NCI-H460 (cell line): ENCODE measurements at regions not wholly inside any gene's neighbourhood (a gene's known extent, or its start where the extent isn't known, plus 50 kb on each side); places are given as distances from the start of the nearest gene placed in this dataset.
"Not testable (repeated sequence)": the region's sequence is repeated elsewhere in the genome, so short reads cannot be mapped to it uniquely, and the experiment has no call there.

Experiments used
- DNase-seq: peaks from one replicate; pipeline ENCODE4 v3.0.0-alpha.2; 2016; ENCODE audit warnings: low read depth; ENCODE audit errors: extremely low read depth

DNA sequence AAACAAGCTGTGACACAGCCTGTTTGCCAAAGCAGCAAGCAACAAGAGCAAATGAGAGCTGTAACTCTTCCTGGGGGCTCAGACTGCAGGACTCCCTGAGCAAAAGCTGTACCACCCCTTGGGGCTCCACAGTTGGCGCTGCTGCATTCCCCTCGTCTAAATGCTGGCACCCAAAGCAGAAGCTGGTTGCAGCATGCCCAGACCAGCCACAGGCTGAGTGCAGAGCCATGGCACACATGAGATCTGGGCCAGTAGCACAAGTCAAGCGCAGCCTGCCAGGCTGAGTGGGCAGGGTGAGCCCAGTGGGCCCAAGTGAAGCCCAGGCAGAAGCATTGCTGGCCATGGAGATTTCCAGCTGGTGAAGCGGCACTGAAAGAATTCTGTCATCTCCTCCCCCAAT is 157.3 kb upstream of the GRAMD2B start:
- DNase-seq: no peak

- no peak for DNase-seq
Measured at GRCh38 chr5:126267438-126267837, 155.8 kb upstream of the GRAMD2B start.

DNA sequence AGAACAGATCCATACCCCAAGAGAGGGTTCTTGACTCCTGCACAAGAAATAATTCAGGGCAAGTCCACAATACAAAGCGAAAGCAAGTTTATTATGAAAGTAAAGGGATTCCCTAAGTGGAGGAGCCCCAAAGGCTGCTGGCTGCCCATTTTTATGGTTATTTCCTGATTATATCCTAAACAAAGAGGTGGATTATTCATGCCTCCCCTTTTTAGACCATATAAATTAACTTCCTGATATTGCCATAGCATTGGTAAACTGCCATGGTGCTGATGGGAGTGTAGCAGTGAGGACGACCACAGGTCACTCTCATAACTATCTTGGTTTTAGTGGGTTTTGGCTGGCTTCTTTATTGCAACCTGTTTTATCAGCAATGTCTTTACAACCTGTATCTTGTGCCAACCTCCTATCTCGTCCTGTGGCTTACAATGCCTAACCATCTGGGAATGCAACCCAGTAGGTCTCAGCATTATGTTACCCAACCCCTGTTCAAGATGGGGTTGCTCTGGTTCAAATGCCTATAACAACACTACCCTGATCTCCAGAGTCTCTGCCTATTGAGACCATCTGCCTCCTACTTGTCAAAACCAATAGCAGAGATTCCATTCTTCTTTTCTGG is 154.4 kb upstream of the GRAMD2B start:
- DNase-seq: no peak

DNA sequence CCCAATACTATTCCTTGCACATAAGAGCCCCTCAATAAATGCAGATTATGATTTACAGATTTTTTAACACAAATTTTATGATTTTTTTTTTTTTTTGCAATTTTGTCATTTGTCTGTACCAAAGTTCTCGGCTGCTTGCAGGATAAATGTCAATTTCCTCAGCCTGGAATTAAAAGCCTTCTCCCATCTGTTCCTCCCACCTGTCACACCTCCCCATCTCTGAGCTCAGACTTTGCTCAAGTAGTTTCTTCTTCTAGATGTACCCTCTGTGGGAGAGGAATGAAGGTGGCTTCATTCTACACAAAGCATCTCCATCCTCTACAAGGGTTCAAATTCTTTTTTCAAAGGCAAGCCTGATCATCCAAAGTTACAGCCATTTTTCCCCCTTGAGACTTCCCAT is 153.7 kb upstream of the GRAMD2B start:
- no peak for DNase-seq

GRCh38 chr5:126271141-126271540 is 152.1 kb upstream of the GRAMD2B start:
- no peak for DNase-seq

- no peak for DNase-seq
Measured at GRCh38 chr5:126274076-126274762, 149.0 kb upstream of the GRAMD2B start.

DNA sequence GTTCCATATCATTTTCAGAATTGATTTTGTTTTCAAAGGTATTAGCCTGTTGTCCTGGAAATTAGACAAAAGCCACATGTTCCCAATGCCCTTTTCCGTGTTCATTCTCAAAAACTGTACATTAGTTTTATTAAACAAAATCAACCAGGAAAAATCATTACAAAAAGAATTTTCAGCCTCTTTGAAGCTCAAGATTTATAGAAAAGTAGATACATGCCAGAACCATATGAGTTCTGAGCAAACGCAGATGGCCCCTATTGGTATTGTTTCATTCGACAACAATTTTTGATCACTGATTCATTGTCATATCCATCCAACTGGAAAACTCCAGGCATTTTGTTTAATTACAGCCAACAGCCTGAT is 148.5 kb upstream of the GRAMD2B start:
- DNase-seq: no peak

- DNase-seq: no peak
Measured at GRCh38 chr5:126277762-126278161, 145.4 kb upstream of the GRAMD2B start.

DNA sequence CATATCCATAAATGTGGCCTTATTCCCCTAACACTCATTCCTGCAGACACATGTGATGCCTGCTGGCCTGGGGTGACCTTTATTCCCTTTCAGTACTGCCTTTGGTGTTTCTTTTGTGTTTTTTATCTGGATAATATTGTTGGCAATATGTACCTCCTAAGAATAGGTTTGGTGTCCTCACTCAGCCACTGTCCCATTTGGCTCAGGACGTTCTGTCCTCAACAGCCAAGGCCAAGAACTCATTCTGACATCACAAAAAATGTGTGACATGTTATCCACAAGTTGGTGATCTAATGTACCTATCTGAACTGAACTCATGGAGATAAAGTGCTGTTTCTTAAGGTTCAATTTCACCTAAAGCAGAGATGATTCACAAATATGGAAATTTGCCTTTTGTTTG is 142.9 kb upstream of the GRAMD2B start:
- DNase-seq: no peak

GRCh38 chr5:126280846-126281245 is 142.4 kb upstream of the GRAMD2B start:
- no peak for DNase-seq

GRCh38 chr5:126284977-126285696 is 138.1 kb upstream of the GRAMD2B start:
- DNase-seq: no peak

DNA sequence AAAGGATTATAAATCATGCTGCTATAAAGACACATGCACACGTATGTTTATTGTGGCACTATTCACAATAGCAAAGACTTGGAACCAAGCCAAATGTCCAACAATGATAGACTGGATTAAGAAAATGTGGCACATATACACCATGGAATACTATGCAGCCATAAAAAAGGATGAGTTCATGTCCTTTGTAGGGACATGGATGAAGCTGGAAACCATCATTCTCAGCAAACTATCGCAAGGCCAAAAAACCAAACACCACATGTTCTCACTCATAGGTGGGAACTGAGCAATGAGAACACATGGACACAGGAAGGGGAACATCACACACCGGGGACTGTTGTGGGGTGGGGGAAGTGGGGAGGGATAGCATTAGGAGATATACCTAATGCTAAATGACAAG is 127.1 kb upstream of the GRAMD2B start:
- not testable (repeated sequence) for DNase-seq

DNA sequence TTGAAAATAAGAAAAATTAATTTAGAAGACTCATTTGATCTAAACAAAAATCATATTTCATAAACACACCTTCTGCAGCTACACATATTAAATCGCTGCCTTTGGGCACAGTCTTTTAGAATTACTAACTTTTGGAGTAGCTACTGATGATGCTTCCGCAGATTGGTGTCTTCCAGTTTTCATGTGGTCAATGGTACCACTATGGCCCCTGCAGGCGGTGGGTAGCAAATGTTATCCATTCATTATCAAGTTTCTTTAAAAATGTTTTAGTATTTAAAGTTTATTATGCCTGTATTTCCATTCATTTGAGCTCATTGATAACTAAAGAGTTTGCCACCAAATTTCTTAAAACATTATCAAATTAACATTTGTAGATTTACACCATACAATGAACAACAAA is 122.9 kb upstream of the GRAMD2B start:
- no peak for DNase-seq

DNA sequence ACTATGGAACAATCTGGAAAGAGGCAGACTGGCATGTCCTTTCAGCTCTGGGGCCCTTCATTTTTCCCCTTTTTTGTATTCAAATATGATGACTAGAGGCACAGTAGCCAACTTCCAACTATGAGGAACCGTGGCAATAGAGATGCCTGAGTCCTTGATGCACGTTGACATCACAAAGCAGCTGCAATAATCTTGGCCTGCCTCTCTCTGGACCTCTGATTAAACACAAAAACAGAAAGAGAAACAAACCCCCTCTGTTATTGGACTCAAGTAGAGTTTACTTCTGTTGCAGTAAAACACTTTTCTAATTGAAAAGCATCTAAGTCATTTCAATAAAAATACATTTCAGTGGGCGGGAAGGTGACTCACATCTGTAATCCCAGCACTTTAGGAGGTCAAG is 122.2 kb upstream of the GRAMD2B start:
- DNase-seq: no peak

- no peak for DNase-seq
Measured at GRCh38 chr5:126309860-126310259, 113.3 kb upstream of the GRAMD2B start.

GRCh38 chr5:126311766-126312165 is 111.4 kb upstream of the GRAMD2B start:
- no peak for DNase-seq

GRCh38 chr5:126315341-126315740 is 107.9 kb upstream of the GRAMD2B start:
- DNase-seq: no peak

GRCh38 chr5:126332326-126332725 is 90.9 kb upstream of the GRAMD2B start:
- DNase-seq: no peak

GRCh38 chr5:126334760-126335159 is 88.4 kb upstream of the GRAMD2B start:
- DNase-seq: no peak

GRCh38 chr5:126335886-126336285 is 87.3 kb upstream of the GRAMD2B start:
- no peak for DNase-seq

GRCh38 chr5:126338635-126339034 is 84.6 kb upstream of the GRAMD2B start:
- DNase-seq: no peak

- peak; percentile 63 for DNase-seq
Measured at GRCh38 chr5:126339215-126339805, 83.9 kb upstream of the GRAMD2B start.
